ENCODE measurements at regions not wholly inside any gene's neighbourhood (a gene's known extent, or its start where the extent isn't known, plus 50 kb on each side); places are given as distances from the start of the nearest gene placed in this dataset.

DNA sequence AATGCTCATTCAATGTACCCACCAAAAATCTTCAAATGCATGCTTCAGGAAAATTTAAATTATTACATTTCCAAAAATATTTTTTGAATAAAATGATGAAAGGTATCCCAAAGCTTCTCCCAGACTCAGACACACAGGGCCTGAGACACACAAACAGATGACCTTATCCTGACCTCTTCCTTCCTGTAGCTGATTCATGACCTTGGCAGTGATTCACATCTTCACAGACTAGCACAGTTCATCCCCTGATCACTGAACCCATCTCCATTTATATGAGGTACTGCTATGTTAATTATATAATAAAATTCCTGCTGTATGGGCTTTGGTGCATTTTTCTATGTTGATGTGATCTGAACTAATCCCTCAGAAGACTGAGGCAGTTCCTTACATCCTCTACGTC is 265.0 kb upstream of the GLI3 start:
- Histone ChIP-seq H3K27ac (no peak overlapping the region), H3K36me3 (ENCODE audit: low read depth, missing control alignments) (no peaks in the 10 kb centered on the region), H3K4me1 (no peaks in the 10 kb centered on the region), H3K9me3 (no peaks in the 10 kb centered on the region), H3K27me3 (no peaks in the 10 kb centered on the region), H3K4me3 (no peak overlapping the region)
- 55 to 89% methylated on average over 1 of the region's 1 CpG for WGBS, 2 donors
- intact Hi-C loops (cut with DNase I; ENCODE audit: low total_unique reads), result no loop called here
- DNase-seq, result no peak
- TF ChIP-seq, protein P1, sequence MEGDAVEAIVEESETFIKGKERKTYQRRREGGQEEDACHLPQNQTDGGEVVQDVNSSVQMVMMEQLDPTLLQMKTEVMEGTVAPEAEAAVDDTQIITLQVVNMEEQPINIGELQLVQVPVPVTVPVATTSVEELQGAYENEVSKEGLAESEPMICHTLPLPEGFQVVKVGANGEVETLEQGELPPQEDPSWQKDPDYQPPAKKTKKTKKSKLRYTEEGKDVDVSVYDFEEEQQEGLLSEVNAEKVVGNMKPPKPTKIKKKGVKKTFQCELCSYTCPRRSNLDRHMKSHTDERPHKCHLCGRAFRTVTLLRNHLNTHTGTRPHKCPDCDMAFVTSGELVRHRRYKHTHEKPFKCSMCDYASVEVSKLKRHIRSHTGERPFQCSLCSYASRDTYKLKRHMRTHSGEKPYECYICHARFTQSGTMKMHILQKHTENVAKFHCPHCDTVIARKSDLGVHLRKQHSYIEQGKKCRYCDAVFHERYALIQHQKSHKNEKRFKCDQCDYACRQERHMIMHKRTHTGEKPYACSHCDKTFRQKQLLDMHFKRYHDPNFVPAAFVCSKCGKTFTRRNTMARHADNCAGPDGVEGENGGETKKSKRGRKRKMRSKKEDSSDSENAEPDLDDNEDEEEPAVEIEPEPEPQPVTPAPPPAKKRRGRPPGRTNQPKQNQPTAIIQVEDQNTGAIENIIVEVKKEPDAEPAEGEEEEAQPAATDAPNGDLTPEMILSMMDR (IDR thresholded peaks at IDR 0.05), result no peak
- no peak for TF ChIP-seq POLR2A (IDR thresholded peaks at IDR 0.05)

DNA sequence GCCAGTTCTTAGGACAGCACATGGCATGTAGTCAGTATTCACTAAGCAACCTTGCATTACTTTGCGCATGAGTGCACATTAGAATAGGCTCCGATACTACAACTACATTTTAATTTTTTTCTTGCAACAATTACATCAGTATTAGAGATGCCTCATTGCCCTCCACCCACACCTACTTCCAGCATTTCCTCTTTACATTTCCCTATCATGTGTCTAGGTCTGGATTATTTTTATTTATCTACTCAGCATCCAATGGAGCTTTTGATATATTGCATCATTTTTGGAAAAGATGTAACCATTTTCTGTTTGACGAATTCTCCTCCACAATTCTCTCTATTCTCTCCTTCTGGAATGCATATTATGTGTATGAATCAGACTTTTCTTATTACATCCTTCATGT is 258.2 kb upstream of the GLI3 start:
- no peaks in the 10 kb centered on the region for H3K36me3 ChIP-seq (ENCODE audit: low read depth, missing control alignments)
- no peaks in the 10 kb centered on the region for H3K27me3 ChIP-seq
- no peaks in the 10 kb centered on the region for H3K9me3 ChIP-seq
- no peak overlapping the region for H3K27ac ChIP-seq
- no peak for DNase-seq
- TF ChIP-seq, protein P1 (IDR thresholded peaks at IDR 0.05), result no peak
- TF ChIP-seq POLR2A (IDR thresholded peaks at IDR 0.05), result no peak
- intact Hi-C loops (cut with DNase I; ENCODE audit: low total_unique reads), result no loop called here
- H3K4me1 ChIP-seq, result peaks cover 6% of the 10 kb centered on the region
- H3K4me3 ChIP-seq, result no peak overlapping the region
- WGBS, 2 donors, result 88 to 89% methylated on average over 3 of the region's 3 CpGs

DNA sequence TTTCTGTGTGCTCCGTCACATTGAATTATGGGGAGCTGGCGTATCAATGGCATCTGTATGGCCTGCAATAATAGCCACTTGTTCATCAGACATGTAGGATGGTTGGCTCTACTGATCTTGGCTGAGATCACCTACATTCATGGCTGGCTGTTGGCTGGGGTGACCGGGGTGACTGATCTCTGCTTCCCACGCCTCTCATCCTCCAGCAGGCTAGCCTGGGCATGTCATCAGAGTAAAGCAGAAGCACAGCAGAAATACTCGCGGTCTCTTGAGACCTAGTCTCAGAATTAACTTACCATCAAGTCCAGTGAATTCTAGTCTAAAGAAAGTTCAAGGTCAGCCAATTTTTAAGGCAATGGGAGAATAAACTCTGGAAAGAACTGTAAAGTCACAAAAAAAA is 257.7 kb upstream of the GLI3 start:
- no peaks in the 10 kb centered on the region for H3K36me3 ChIP-seq (ENCODE audit: low read depth, missing control alignments)
- no peak overlapping the region for H3K27ac ChIP-seq
- H3K4me3 ChIP-seq, result no peak overlapping the region
- TF ChIP-seq POLR2A (IDR thresholded peaks at IDR 0.05), result no peak
- TF ChIP-seq, protein P1 (IDR thresholded peaks at IDR 0.05), result no peak
- intact Hi-C loops (cut with DNase I; ENCODE audit: low total_unique reads), result no loop called here
- H3K4me1 ChIP-seq, result peaks cover 6% of the 10 kb centered on the region
- H3K9me3 ChIP-seq, result no peaks in the 10 kb centered on the region
- no peak for DNase-seq
- no peaks in the 10 kb centered on the region for H3K27me3 ChIP-seq
- WGBS, 2 donors, result 55 to 65% methylated on average over 6 of the region's 6 CpGs

DNA sequence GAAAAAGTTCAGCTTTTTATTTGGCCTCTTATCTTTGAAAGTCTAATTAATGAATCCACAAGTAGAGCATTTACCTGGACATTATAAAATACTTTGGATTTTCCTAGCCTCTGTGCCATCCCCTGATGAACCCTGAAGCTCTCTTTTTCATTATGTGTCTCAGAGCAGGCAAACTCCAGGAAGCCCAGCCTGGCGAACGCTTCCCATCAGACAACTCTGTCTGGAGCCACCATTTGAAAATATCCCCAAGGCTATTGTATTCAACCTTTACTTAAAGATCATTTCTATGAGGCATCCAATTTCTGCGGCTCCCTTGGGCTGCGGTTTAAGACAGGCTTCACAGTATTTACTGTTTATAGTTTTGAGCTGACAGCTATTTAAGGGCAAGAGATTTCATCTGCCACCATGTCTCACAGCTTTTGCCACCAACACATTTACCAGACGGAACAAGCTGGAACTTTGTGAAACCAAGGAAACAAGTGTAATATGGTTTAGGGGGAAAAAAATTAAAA is 257.2 kb upstream of the GLI3 start:
- no peak for TF ChIP-seq POLR2A (IDR thresholded peaks at IDR 0.05)
- TF ChIP-seq, protein P1 (IDR thresholded peaks at IDR 0.05), result no peak
- intact Hi-C loops (cut with DNase I; ENCODE audit: low total_unique reads), result no loop called here
- no peak for DNase-seq
- Histone ChIP-seq H3K27me3 (no peaks in the 10 kb centered on the region), H3K4me1 (peaks cover 6% of the 10 kb centered on the region), H3K4me3 (no peak overlapping the region), H3K36me3 (ENCODE audit: low read depth, missing control alignments) (no peaks in the 10 kb centered on the region), H3K9me3 (no peaks in the 10 kb centered on the region), H3K27ac (no peak overlapping the region)
- 62 to 70% methylated on average over 5 of the region's 5 CpGs for WGBS, 2 donors

DNA sequence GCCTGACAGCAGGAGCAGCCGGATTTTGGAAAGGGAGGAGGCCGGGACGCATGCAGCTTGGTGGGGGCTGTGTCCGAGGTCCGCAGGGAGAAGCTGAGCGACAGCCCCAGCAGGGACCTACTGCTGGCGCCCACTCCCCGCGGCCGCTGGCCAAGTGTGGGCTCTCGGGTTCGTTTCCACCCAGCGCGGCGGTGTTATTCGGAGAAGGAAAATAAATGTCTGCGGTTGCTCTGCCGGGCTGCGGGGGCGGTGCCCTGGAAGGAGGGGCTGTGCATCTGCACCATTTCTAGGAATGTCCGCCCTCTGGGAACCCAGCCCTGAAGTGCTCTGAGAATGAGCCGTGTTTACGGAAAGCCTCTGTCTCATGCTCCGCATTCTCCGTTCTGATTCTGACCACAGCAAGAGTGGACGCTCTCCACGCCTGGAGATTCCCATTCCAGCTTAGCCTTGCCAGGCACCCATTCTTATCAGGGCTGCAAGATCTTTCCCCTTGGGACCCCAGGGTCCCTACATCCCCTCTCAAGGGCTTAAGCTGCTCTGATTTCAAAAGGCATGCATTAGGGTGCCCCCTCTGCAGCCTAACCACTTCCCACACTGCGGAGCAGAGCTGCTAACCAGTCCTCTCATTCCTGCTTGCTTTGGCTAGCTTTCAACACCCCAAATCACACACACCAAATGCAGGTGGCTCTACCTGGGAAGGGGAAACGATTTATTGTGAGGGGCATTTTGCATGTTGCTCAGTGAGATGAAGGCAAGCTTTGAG is 256.6 kb upstream of the GLI3 start:
- no peaks in the 10 kb centered on the region for H3K36me3 ChIP-seq (ENCODE audit: low read depth, missing control alignments)
- no peaks in the 10 kb centered on the region for H3K9me3 ChIP-seq
- no peak overlapping the region for H3K27ac ChIP-seq
- H3K4me3 ChIP-seq, result peak overlapping the region; percentile 19 to 54
- intact Hi-C loops (cut with DNase I; ENCODE audit: low total_unique reads), result no loop called here
- H3K27me3 ChIP-seq, result no peaks in the 10 kb centered on the region
- H3K4me1 ChIP-seq, result peaks cover 6% of the 10 kb centered on the region
- WGBS, 2 donors, result 1 to 4% methylated on average over 15 to 29 of the region's 29 CpGs
- no peak for TF ChIP-seq POLR2A (IDR thresholded peaks at IDR 0.05)
- TF ChIP-seq, protein P1 (IDR thresholded peaks at IDR 0.05), result no peak
- DNase-seq, result peak; percentile 79
